ENCODE measurements at regions not wholly inside any gene's neighbourhood (a gene's known extent, or its start where the extent isn't known, plus 50 kb on each side); places are given as distances from the start of the nearest gene placed in this dataset.

- no peak for TF ChIP-seq EZH2 (IDR thresholded peaks at IDR 0.05; ENCODE audit: insufficient read depth, poor library complexity, severe bottlenecking)
- TF ChIP-seq EZH2phosphoT487 (IDR thresholded peaks at IDR 0.05; ENCODE audit: insufficient read depth, low read depth), result no peak
- DNase-seq, result no peak
- Histone ChIP-seq H3K27me3 (replicated peaks; ENCODE audit: insufficient read depth) (no peaks in the 10 kb centered on the region), H3K4me2 (ENCODE audit: unreplicated experiment) (peak overlapping the region; percentile 33), H3K79me2 (ENCODE audit: insufficient read depth) (no peaks in the 10 kb centered on the region), H3K27ac (no peak overlapping the region), H3K9me2 (ENCODE audit: insufficient read depth) (no peaks in the 10 kb centered on the region), H3F3A (ENCODE audit: insufficient read depth) (0 out of 2 replicates have a peak, but pooled peaks cover 7% of the 10 kb centered on the region), H2AFZ (no peak overlapping the region), H3K4me3 (no peak overlapping the region), H3K36me3 (ENCODE audit: low read depth) (no peaks in the 10 kb centered on the region), H3K9ac (no peak overlapping the region), H4K20me1 (ENCODE audit: insufficient read depth) (no peaks in the 10 kb centered on the region), H3K4me1 (ENCODE audit: insufficient read depth) (peaks cover 22% of the 10 kb centered on the region), H3K9me3 (ENCODE audit: low read depth) (no peaks in the 10 kb centered on the region)
- in situ Hi-C loops (cut with MboI), result no loop called here
- WGBS, 2 experiments (ENCODE audit: low coverage in 1 of 2, low lambda C conversion rate in 2 of 2, missing lambda C conversion rate in 2 of 2), result 6 to 7% methylated on average over 1 of the region's 1 CpG
Observed at GRCh38 chr2:220779511-220779910, 792.6 kb downstream of the EPHA4 start.

- TF ChIP-seq EZH2phosphoT487 (IDR thresholded peaks at IDR 0.05; ENCODE audit: insufficient read depth, low read depth) (no peak), EZH2 (IDR thresholded peaks at IDR 0.05; ENCODE audit: insufficient read depth, poor library complexity, severe bottlenecking) (no peak)
- WGBS, 2 experiments (ENCODE audit: low coverage in 1 of 2, low lambda C conversion rate in 2 of 2, missing lambda C conversion rate in 2 of 2), result 0 to 3% methylated on average over 2 of the region's 2 CpGs
- Histone ChIP-seq H2AFZ (no peak overlapping the region), H3K9me3 (ENCODE audit: low read depth) (no peaks in the 10 kb centered on the region), H3K36me3 (ENCODE audit: low read depth) (no peaks in the 10 kb centered on the region), H3K4me3 (peak overlapping the region; percentile 13; the same call in 1 of the 2 replicates), H3K9me2 (ENCODE audit: insufficient read depth) (no peaks in the 10 kb centered on the region), H3K4me1 (ENCODE audit: insufficient read depth) (peaks cover 22% of the 10 kb centered on the region), H3K27ac (no peak overlapping the region), H3F3A (ENCODE audit: insufficient read depth) (0 out of 2 replicates have a peak, but pooled peaks cover 7% of the 10 kb centered on the region), H3K27me3 (replicated peaks; ENCODE audit: insufficient read depth) (no peaks in the 10 kb centered on the region), H3K9ac (no peak overlapping the region), H3K4me2 (ENCODE audit: unreplicated experiment) (peak overlapping the region; percentile 33), H4K20me1 (ENCODE audit: insufficient read depth) (no peaks in the 10 kb centered on the region), H3K79me2 (ENCODE audit: insufficient read depth) (no peaks in the 10 kb centered on the region)
- DNase-seq, result peak; percentile 82
- in situ Hi-C loops (cut with MboI), result no loop called here
Observed at GRCh38 chr2:220779931-220780330, 792.2 kb downstream of the EPHA4 start.

- TF ChIP-seq EZH2phosphoT487 (IDR thresholded peaks at IDR 0.05; ENCODE audit: insufficient read depth, low read depth), result no peak
- no peak for TF ChIP-seq EZH2 (IDR thresholded peaks at IDR 0.05; ENCODE audit: insufficient read depth, poor library complexity, severe bottlenecking)
- H3K9me3 ChIP-seq (ENCODE audit: low read depth), result no peaks in the 10 kb centered on the region
- no peaks in the 10 kb centered on the region for H3K27me3 ChIP-seq (replicated peaks; ENCODE audit: insufficient read depth)
- DNase-seq, result no peak
- H3K4me1 ChIP-seq (ENCODE audit: insufficient read depth), result peaks cover 12% of the 10 kb centered on the region
- no peak overlapping the region for H3K27ac ChIP-seq
- H3K4me3 ChIP-seq, result no peak overlapping the region
- H3K9ac ChIP-seq, result no peak overlapping the region
- no peaks in the 10 kb centered on the region for H3K79me2 ChIP-seq (ENCODE audit: insufficient read depth)
- H2AFZ ChIP-seq, result no peak overlapping the region
- in situ Hi-C loops (cut with MboI), result no loop called here
- 0 out of 2 replicates have a peak, but pooled peaks cover 7% of the 10 kb centered on the region for H3F3A ChIP-seq (ENCODE audit: insufficient read depth)
- no peak overlapping the region for H3K4me2 ChIP-seq (ENCODE audit: unreplicated experiment)
- no peaks in the 10 kb centered on the region for H3K36me3 ChIP-seq (ENCODE audit: low read depth)
- 70 to 75% methylated on average over 5 of the region's 5 CpGs for WGBS, 2 experiments (ENCODE audit: low coverage in 1 of 2, low lambda C conversion rate in 2 of 2, missing lambda C conversion rate in 2 of 2)
- H4K20me1 ChIP-seq (ENCODE audit: insufficient read depth), result no peaks in the 10 kb centered on the region
- H3K9me2 ChIP-seq (ENCODE audit: insufficient read depth), result no peaks in the 10 kb centered on the region
Observed at GRCh38 chr2:220781622-220782241, 790.4 kb downstream of the EPHA4 start.

GRCh38 chr2:220782609-220783113 lies 789.4 kb downstream of the EPHA4 start:
- no peak overlapping the region for H3K9ac ChIP-seq
- no peak for TF ChIP-seq EZH2 (IDR thresholded peaks at IDR 0.05; ENCODE audit: insufficient read depth, poor library complexity, severe bottlenecking)
- no peak for TF ChIP-seq EZH2phosphoT487 (IDR thresholded peaks at IDR 0.05; ENCODE audit: insufficient read depth, low read depth)
- H3K4me2 ChIP-seq (ENCODE audit: unreplicated experiment), result no peak overlapping the region
- H3K4me1 ChIP-seq (ENCODE audit: insufficient read depth), result peaks cover 21% of the 10 kb centered on the region
- H3K9me2 ChIP-seq (ENCODE audit: insufficient read depth), result no peaks in the 10 kb centered on the region
- in situ Hi-C loops (cut with MboI), result no loop called here
- H3K4me3 ChIP-seq, result no peak overlapping the region
- no peaks in the 10 kb centered on the region for H3K27me3 ChIP-seq (replicated peaks; ENCODE audit: insufficient read depth)
- 47 to 61% methylated on average over 5 of the region's 5 CpGs for WGBS, 2 experiments (ENCODE audit: low coverage in 1 of 2, low lambda C conversion rate in 2 of 2, missing lambda C conversion rate in 2 of 2)
- no peaks in the 10 kb centered on the region for H3K79me2 ChIP-seq (ENCODE audit: insufficient read depth)
- DNase-seq, result no peak
- no peak overlapping the region for H3K27ac ChIP-seq
- H4K20me1 ChIP-seq (ENCODE audit: insufficient read depth), result no peaks in the 10 kb centered on the region
- 0 out of 2 replicates have a peak, but pooled peaks cover 7% of the 10 kb centered on the region for H3F3A ChIP-seq (ENCODE audit: insufficient read depth)
- H3K36me3 ChIP-seq (ENCODE audit: low read depth), result no peaks in the 10 kb centered on the region
- H3K9me3 ChIP-seq (ENCODE audit: low read depth), result no peaks in the 10 kb centered on the region
- no peak overlapping the region for H2AFZ ChIP-seq
